ENCODE measurements at regions not wholly inside any gene's neighbourhood (a gene's known extent, or its start where the extent isn't known, plus 50 kb on each side); places are given as distances from the start of the nearest gene placed in this dataset.

DNA sequence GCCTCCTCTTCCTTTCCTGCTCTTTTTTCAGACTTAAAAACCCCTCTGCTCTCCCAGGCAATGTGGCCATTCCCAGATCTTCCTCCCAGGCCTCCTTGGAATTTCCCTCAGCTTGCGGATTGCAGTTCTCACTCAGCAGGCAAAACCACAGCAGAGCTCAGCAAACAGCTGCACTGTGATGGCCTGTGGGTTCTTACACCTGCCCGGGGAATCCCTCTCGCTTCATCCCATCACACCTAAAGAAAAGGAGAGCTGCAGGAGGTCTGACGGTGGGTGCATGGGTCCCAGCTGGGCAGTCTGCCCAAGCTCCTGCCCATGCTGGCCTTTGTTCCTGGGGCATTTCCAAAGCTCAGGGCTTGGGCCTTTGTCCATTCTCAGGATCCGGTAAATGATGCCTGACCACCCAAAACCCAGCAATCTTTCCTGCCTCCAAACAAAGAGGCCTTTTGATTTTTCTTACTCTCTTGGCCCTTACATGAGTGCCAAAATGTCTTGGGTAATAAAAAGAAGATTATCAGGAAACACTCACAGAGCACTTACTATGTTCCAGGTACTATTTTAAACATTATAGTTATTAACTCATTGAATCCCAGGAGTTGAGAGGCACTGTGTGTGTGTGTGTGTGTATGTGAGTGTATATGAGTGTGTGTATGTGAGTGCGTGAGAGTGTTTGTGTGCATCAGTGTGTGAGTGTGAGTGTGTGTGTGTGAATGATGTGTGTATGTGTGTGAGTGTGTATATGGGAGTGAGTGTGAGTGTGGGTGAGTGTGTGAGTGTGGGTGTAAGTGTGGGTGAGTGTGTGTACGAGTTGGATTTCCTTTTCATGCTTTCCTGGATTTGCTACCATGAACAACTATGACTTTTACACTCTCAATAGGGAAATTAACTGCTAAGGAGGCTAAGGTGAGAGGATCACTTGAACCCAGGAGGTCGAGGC is 64.5 kb upstream of the PODXL start:
- no peaks in the 10 kb centered on the region for H3K4me1 Mint-ChIP-seq (ENCODE audit: low read depth)
- no peaks in the 10 kb centered on the region for H3K27me3 Mint-ChIP-seq (ENCODE audit: low read depth)
- intact Hi-C loops (cut with micrococcal nuclease) = no loop called here
- CTCF ChIA-PET = no interaction called here
- H3K9me3 Mint-ChIP-seq = no peaks in the 10 kb centered on the region
- no peak overlapping the region for H3K27ac Mint-ChIP-seq
- no peaks in the 10 kb centered on the region for H3K36me3 Mint-ChIP-seq (ENCODE audit: low read depth)
- DNase-seq = no peak
- no peak overlapping the region for H3K4me3 Mint-ChIP-seq

DNA sequence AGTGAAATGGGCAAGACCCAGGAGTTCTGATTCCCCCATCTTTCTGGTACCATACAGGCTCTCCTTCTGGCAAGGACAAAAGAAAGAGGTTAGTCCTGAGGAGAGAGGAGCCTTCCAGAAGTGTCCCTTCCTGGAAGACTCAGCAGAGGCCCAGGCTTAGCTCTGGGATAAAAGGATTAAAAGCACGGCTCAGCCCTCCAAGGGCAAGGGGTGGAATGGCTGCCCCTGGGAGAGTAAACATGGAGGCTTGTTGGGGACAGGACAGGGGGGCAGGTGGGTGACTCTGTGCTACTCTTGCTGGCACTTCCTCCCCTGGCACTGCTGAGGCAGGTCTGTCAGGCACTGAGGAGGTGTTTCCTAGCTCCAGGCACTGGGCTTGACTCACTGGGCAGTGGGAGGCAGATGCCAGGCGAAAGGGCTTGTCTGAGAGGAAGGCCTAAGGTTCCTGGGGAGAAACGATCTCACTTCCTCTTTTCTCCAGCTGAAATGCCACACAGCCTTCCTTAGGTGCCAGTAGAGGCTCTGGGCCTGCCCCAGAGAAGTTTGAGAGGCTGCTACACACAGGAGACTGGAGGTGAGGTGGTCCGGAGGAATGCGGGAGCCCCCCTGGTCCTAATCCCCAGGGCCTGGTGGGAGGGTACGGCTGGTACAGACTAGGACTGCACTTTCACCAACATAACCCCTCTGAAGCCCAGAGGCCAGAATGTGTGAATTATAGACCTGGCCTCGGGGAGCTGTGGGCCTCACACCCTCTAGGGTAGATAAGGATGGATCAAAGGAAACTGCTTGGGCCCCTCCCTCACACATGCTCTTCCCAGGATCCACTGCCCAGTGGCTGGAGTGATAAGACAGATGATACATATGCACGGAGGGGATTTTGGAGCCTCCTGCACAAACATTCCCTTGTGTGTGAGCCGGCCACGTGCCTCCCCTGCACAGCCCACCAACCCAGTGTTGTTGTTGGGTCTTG is 63.2 kb upstream of the PODXL start:
- Mint-ChIP-seq H3K4me3 (no peak overlapping the region), H3K36me3 (ENCODE audit: low read depth) (no peaks in the 10 kb centered on the region), H3K4me1 (ENCODE audit: low read depth) (no peaks in the 10 kb centered on the region), H3K9me3 (no peaks in the 10 kb centered on the region), H3K27ac (no peak overlapping the region), H3K27me3 (ENCODE audit: low read depth) (no peaks in the 10 kb centered on the region)
- CTCF ChIA-PET = no interaction called here
- intact Hi-C loops (cut with micrococcal nuclease) = no loop called here
- DNase-seq = no peak

DNA sequence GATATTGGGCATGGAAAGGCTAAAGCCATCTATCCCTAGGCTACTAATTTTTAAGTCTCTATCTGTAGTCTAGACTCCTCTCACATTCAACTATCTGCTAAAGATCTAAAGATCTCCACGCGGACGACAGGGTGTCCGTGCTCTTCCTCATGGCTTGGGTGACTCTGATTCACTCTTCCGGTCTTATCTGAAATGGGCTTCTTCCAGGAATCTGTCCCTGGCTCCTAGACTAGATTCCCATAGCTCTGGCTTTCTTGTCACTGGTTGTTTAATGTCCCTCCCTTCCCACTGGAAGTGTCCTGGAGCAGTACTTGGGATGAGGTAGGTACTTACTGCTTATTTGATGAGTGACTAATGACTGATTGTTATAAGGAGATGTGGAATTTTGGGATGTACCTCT is 62.0 kb upstream of the PODXL start:
- intact Hi-C loops (cut with micrococcal nuclease) = no loop called here
- CTCF ChIA-PET = no interaction called here
- Mint-ChIP-seq H3K4me1 (ENCODE audit: low read depth) (no peaks in the 10 kb centered on the region), H3K27me3 (ENCODE audit: low read depth) (no peaks in the 10 kb centered on the region), H3K27ac (no peak overlapping the region), H3K4me3 (no peak overlapping the region), H3K36me3 (ENCODE audit: low read depth) (no peaks in the 10 kb centered on the region), H3K9me3 (no peaks in the 10 kb centered on the region)
- DNase-seq = no peak

DNA sequence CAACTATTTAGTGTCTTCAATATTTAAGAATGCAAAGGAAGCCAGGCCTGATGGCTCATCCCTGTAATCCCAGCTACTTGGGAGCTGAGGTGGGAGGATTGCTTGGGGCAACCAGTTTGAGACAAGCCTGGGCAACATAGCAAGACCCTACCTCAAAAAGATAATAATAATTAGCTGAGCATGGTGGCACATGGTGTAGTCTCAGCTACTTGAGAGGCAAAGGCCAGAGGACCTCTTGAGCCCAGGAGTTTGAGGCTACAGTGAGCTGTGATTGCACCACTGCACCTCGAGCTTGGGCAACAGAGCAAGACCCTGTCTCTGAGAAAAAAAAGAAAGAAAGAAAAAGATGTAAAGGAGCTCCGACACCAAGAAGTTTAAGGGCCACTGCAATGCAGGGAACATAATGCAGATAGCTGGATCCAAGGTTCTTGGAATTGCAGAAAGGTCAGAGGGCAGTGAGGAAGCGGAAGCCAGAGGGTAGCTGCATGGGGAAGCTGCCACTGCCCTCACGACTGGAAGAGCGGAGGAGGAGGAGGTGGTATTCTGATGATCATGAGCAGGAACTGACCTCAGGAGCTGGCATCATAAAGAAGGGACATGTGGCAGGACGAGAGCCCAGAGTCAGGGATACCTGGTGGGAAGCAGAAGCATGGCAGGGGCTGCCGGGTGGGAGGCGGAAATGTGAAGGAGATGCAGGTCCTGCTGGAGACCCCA is 60.2 kb upstream of the PODXL start:
- Mint-ChIP-seq H3K9me3 (no peaks in the 10 kb centered on the region), H3K36me3 (ENCODE audit: low read depth) (no peaks in the 10 kb centered on the region), H3K4me1 (ENCODE audit: low read depth) (no peaks in the 10 kb centered on the region), H3K27ac (no peak overlapping the region), H3K27me3 (ENCODE audit: low read depth) (no peaks in the 10 kb centered on the region), H3K4me3 (no peak overlapping the region)
- intact Hi-C loops (cut with micrococcal nuclease) = no loop called here
- no peak for DNase-seq
- CTCF ChIA-PET = interaction anchor here (0.7 kb wide), 1 partner anchor 110 kb away, joined by 3 read pairs; no protein-coding TSS in a partner anchor

DNA sequence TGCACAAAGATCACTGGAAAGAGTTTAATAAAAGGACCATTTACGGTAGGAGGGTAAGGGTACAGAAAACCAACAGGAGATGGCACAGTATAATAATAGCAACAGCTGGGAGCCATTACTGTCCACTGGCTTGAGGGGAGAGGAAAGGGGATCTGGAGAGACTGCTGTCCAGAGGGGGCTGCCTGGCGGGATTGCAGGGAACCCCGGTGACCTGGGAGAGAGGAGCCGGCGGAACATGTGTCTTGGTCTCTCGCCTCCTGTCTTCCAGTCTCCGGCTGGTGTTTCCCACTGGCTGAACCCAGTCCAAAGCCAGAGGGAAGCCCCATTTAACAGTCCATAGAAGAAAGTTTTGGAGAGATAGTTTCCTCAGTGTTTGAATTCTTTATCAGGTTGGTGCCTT is 57.5 kb upstream of the PODXL start:
- CTCF ChIA-PET = no interaction called here
- H3K27ac Mint-ChIP-seq = no peak overlapping the region

DNA sequence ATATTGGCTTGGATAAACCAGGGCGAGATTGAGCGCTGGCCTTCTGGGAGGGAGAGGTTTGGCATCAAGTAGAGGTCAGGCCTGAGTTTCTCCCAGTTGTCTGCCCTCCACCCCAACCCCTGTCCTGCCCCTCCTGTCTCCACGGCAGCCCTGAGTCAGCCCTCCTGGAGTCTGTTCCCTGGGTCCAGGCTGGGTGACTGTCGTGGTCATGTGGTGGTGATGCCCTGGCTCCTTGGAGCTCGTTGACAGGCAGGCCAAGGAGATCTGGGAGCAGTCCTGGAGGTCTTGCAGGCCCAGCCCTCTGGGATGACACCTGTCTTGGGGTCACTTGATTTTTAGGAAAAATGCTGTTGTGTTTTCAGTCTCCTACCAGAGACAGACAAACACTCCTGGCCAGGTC is 53.6 kb upstream of the PODXL start:
- CTCF ChIA-PET = no interaction called here
- no peak for DNase-seq
- intact Hi-C loops (cut with micrococcal nuclease) = no loop called here
- Mint-ChIP-seq H3K9me3 (no peaks in the 10 kb centered on the region), H3K4me1 (ENCODE audit: low read depth) (no peaks in the 10 kb centered on the region), H3K36me3 (ENCODE audit: low read depth) (no peaks in the 10 kb centered on the region), H3K27me3 (ENCODE audit: low read depth) (peaks cover 5% of the 10 kb centered on the region), H3K27ac (no peak overlapping the region), H3K4me3 (no peak overlapping the region)

More for the DNA sequence above, 57.5 kb upstream of the PODXL start:
- intact Hi-C loops (cut with micrococcal nuclease) = no loop called here
- Mint-ChIP-seq H3K4me3 (no peak overlapping the region), H3K9me3 (no peaks in the 10 kb centered on the region), H3K36me3 (ENCODE audit: low read depth) (no peaks in the 10 kb centered on the region), H3K27me3 (ENCODE audit: low read depth) (no peaks in the 10 kb centered on the region), H3K4me1 (ENCODE audit: low read depth) (no peaks in the 10 kb centered on the region)
- no peak for DNase-seq

DNA sequence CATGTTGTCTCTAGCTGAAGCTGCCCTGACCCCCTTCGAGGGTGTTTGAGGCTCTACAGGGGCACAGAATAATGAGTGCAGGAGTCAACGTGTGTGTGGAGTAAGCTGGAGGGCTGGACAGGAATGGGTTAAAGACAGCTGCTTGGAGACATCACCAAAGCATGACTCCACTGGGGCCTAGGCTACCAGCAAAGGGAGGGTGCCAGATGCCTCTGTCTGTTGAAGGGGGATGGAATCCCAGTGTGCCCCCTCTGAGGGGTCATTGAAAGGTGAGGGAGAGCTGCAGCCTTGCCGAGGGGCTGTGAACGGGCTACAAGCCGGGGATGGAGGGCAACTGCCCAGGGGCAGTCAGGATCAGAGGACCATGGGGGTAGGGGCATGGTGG is 51.7 kb upstream of the PODXL start:
- DNase-seq = no peak
- Mint-ChIP-seq H3K27ac (no peak overlapping the region), H3K36me3 (ENCODE audit: low read depth) (no peaks in the 10 kb centered on the region), H3K4me3 (no peak overlapping the region), H3K4me1 (ENCODE audit: low read depth) (no peaks in the 10 kb centered on the region), H3K27me3 (ENCODE audit: low read depth) (peaks cover 5% of the 10 kb centered on the region), H3K9me3 (no peaks in the 10 kb centered on the region)
- CTCF ChIA-PET = no interaction called here
- intact Hi-C loops (cut with micrococcal nuclease) = no loop called here

DNA sequence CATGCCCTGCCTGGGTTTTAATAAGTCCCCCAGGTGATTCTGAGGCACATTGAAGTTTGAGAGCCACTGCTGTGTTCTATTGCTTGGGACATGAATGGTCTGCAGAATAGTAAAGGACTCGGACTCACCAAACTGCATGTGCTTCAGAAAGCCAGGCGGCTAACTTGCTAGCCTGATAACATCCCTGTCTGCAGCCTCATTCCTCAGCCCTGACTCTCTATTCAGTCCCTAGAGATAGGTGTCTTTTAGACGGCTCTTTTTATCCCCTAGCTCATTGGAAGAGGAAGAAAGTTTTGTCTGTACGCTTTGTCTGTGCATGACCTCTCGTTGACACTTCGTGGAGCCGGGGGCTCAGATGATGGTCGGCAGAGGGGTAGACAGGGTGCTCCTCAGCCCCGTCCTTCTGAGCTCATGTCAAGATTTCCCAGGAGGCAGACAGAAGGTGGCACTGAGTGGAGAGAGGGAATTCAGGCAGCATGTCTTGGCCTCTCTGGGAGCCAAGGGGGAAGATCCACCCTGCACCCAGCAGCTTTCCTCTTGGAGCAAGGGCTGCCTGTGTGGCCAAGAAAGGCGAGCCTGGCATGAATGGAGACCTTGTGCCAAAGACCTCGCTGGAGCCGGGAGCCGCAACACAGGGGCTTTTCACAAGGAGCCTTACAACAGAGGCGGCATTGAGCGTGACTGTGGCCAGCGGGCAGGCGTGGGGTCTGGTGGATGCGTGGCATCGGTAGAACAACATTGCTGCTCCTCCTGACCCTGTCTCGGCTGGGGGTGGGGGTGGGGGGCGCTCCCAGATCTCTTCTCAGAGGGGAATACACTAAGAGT is 51.1 kb upstream of the PODXL start:
- H3K9me3 Mint-ChIP-seq = no peaks in the 10 kb centered on the region
- CTCF ChIA-PET = no interaction called here
- no peaks in the 10 kb centered on the region for H3K36me3 Mint-ChIP-seq (ENCODE audit: low read depth)
- peaks cover 5% of the 10 kb centered on the region for H3K27me3 Mint-ChIP-seq (ENCODE audit: low read depth)
- H3K4me1 Mint-ChIP-seq (ENCODE audit: low read depth) = no peaks in the 10 kb centered on the region
- no peak overlapping the region for H3K27ac Mint-ChIP-seq
- DNase-seq = no peak
- no peak overlapping the region for H3K4me3 Mint-ChIP-seq
- intact Hi-C loops (cut with micrococcal nuclease) = no loop called here

DNA sequence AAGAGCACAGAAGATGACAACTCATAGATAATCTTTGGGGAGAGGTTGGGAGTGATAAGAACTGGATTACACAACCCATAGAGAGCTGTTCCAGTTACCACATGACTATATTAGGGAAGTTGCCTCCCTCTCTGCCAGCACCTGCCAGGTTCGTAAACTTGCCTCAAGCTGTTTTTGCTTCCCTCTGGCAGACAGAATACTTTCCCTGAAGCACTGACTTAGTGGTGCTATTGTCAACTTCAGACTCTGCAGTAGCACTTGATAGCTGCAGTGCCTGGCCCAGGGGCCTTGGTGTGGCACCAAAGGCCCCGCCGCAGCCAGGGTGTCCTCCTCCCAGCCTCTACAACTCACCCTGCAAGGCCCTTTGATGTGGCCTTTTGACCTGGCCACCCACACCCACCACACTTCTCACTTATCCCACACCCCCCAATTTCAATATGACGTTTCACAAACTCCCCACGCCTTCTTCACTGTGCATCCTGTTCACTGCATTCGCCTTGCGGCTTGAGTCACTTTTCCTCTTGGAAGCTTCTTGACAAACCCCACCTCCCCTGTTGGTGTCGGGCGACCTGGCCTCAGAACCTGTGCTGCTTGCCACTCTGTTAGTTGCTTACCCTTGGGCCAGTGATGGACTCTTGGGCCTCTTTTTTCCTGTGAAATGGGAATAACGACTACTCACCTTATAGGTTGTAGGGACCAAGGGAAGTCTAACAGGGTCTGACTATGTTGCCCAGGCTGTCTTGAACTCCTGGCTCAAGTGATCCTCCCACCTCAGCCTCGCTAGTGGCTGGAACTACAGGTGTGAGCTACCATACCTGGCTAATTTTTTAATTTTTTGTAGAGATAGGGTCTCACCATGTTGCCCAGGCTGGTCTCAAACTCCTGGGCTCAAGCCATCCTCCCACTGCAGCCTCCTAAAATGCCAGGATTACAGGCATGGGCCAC is 50.2 kb upstream of the PODXL start:
- no peak overlapping the region for H3K27ac Mint-ChIP-seq
- peaks cover 5% of the 10 kb centered on the region for H3K27me3 Mint-ChIP-seq (ENCODE audit: low read depth)
- intact Hi-C loops (cut with micrococcal nuclease) = no loop called here
- no peaks in the 10 kb centered on the region for H3K9me3 Mint-ChIP-seq
- CTCF ChIA-PET = no interaction called here
- H3K4me3 Mint-ChIP-seq = no peak overlapping the region
- no peaks in the 10 kb centered on the region for H3K4me1 Mint-ChIP-seq (ENCODE audit: low read depth)
- H3K36me3 Mint-ChIP-seq (ENCODE audit: low read depth) = no peaks in the 10 kb centered on the region
- DNase-seq = no peak

Measured in activated naive CD4-positive, alpha-beta T cell treated with anti-CD3 and anti-CD28 coated beads for 36 hours (primary cell).